Panc1 (cell line): ENCODE measurements at regions not wholly inside any gene's neighbourhood (a gene's known extent, or its start where the extent isn't known, plus 50 kb on each side); places are given as distances from the start of the nearest gene placed in this dataset.

ENCODE experiments used
- ATAC-seq: fragments of 200-7000 bp; cut with Tn5 transposase; 2 replicates; pipeline ENCODE4 v1.9.1; 2020; ENCODE audit warnings: mild to moderate bottlenecking, moderate library complexity
- BruUV-seq: library from RNA; stranded (reverse); fragments of 400-500 nt; replicated peaks from 2 replicates; lab custom pipeline; 2021; lab: Mats Ljungman, UMichigan
- CTCF ChIA-PET: fragments of 300-600 bp; sonication (Branson Sonifier 250); formaldehyde crosslinking; loops from one replicate; lab custom pipeline; 2022; ENCODE audit warnings: antibody characterized with exemption; lab: Charles Lee
- POLR2A ChIA-PET: fragments of 300-600 bp; sonication (Branson Sonifier 250); formaldehyde crosslinking; loops from one replicate; lab custom pipeline; 2022; ENCODE audit warnings: antibody characterized with exemption; lab: Charles Lee
- DNase-seq: peaks from one replicate; pipeline ENCODE4 v3.0.0-alpha.2; 2010; ENCODE audit warnings: low read depth, low spot score
- H3K27ac ChIP-seq: 2 replicates; pipeline ENCODE4 v1.5.1; 2011; ENCODE audit warnings: mild to moderate bottlenecking, low read length, inconsistent platforms
- H3K27me3 ChIP-seq: fragments of 200-500 bp; sonication (Bioruptor generic); 2 replicates; pipeline ENCODE4 v1.6.0; 2014; ENCODE audit warnings: low read length, inconsistent platforms; ENCODE audit not compliant: control insufficient read depth, insufficient read depth
- H3K36me3 ChIP-seq: fragments of 200-500 bp; sonication (Bioruptor generic); 2 replicates; pipeline ENCODE4 v1.5.1; 2014; ENCODE audit warnings: inconsistent platforms, mild to moderate bottlenecking, low read length, moderate library complexity; ENCODE audit not compliant: control insufficient read depth, insufficient read depth
- H3K4me1 ChIP-seq: 2 replicates; pipeline ENCODE4 v1.5.1; 2011; ENCODE audit warnings: inconsistent platforms, mild to moderate bottlenecking, low read length, moderate library complexity; ENCODE audit not compliant: control insufficient read depth, insufficient read depth
- H3K4me3 ChIP-seq, 2 experiments: 2 replicates each; pipeline ENCODE4 v1.5.1; 2011 to 2012; ENCODE audit warnings: low read depth in 2 of 2, low read length in 2 of 2, mild to moderate bottlenecking in 2 of 2, inconsistent platforms in 1 of 2, moderate library complexity in 1 of 2
- H3K9me3 ChIP-seq: fragments of 200-500 bp; sonication (Bioruptor generic); 2 replicates; pipeline ENCODE4 v1.5.1; 2014; ENCODE audit warnings: low read depth, mild to moderate bottlenecking, inconsistent platforms, low read length, moderate library complexity; ENCODE audit not compliant: control insufficient read depth, insufficient read depth
- POLR2AphosphoS5 ChIP-seq: IDR thresholded peaks from 2 replicates; pipeline ENCODE4 v1.6.1; 2012; ENCODE audit warnings: mild to moderate bottlenecking, low read depth, low read length, moderate library complexity
- REST ChIP-seq, 2 experiments: IDR thresholded peaks; 2 replicates each; pipeline ENCODE4 v1.6.1; 2011 to 2012; ENCODE audit warnings: low read depth in 2 of 2, control low read depth in 1 of 2, low read length in 1 of 2, mild to moderate bottlenecking in 1 of 2, moderate library complexity in 1 of 2; ENCODE audit not compliant: insufficient read depth in 1 of 2
- SIN3A ChIP-seq: IDR thresholded peaks from 2 replicates; pipeline ENCODE4 v1.6.1; 2012; ENCODE audit warnings: low read depth, mild to moderate bottlenecking, low read length, moderate library complexity, borderline replicate concordance; ENCODE audit not compliant: insufficient read depth
- TCF7L2 ChIP-seq: IDR thresholded peaks from 2 replicates; pipeline ENCODE4 v1.6.1; 2011; ENCODE audit warnings: mild to moderate bottlenecking, low read depth, low read length, inconsistent platforms
- in situ Hi-C: cut with HindIII; loops from 2 replicates; pipeline ENCODE4 v1.10.0; 2016; ENCODE audit warnings: low sequenced_read_pairs, low pct_unique_long_range_greater_than_20kb
- intact Hi-C: fragments of 100-400 bp; cut with micrococcal nuclease; formaldehyde crosslinking; loops from one replicate; pipeline ENCODE4 v1.10.0; 2022; ENCODE audit not compliant: unreplicated experiment
- TF ChIP-seq, protein P1 (sequence below): fragments of 450-650 bp; IDR thresholded peaks from 2 replicates; pipeline ENCODE4 v1.5.1; 2017; ENCODE audit warnings: mild to moderate bottlenecking

- in situ Hi-C loops: no loop called here
- intact Hi-C loops: no loop called here
- Histone ChIP-seq H3K27me3 (no peaks in the 10 kb centered on the region), H3K4me3 (no peak overlapping the region), H3K27ac (no peak overlapping the region), H3K9me3 (no peaks in the 10 kb centered on the region), H3K36me3 (no peaks in the 10 kb centered on the region), H3K4me1 (no peaks in the 10 kb centered on the region)
- ATAC-seq (no peak), DNase-seq (no peak)
- ChIA-PET POLR2A (no interaction called here), CTCF (no interaction called here)
- no TSS peak for BruUV-seq
- TF ChIP-seq, protein P1, sequence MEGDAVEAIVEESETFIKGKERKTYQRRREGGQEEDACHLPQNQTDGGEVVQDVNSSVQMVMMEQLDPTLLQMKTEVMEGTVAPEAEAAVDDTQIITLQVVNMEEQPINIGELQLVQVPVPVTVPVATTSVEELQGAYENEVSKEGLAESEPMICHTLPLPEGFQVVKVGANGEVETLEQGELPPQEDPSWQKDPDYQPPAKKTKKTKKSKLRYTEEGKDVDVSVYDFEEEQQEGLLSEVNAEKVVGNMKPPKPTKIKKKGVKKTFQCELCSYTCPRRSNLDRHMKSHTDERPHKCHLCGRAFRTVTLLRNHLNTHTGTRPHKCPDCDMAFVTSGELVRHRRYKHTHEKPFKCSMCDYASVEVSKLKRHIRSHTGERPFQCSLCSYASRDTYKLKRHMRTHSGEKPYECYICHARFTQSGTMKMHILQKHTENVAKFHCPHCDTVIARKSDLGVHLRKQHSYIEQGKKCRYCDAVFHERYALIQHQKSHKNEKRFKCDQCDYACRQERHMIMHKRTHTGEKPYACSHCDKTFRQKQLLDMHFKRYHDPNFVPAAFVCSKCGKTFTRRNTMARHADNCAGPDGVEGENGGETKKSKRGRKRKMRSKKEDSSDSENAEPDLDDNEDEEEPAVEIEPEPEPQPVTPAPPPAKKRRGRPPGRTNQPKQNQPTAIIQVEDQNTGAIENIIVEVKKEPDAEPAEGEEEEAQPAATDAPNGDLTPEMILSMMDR: no peak
- TF ChIP-seq REST (IDR thresholded peaks at IDR 0.05; ENCODE audit: insufficient read depth in 1 of 2, low read depth in 2 of 2, low read length in 1 of 2) (no peak), SIN3A (no peak), TCF7L2 (no peak), POLR2AphosphoS5 (no peak)
These were observed 249.5 kb upstream of the DEPDC1 start for GRCh38 chr1:68746378-68746777.

- H3K27ac ChIP-seq: no peak overlapping the region
- H3K27me3 ChIP-seq: no peaks in the 10 kb centered on the region
- ATAC-seq: no peak
- no peaks in the 10 kb centered on the region for H3K36me3 ChIP-seq
- no peaks in the 10 kb centered on the region for H3K9me3 ChIP-seq
- POLR2A ChIA-PET: no interaction called here
- no TSS peak for BruUV-seq
- in situ Hi-C loops (no loop called here), intact Hi-C loops (no loop called here)
- H3K4me3 ChIP-seq: no peak overlapping the region
- CTCF ChIA-PET: no interaction called here
- no peak for DNase-seq
- H3K4me1 ChIP-seq: no peaks in the 10 kb centered on the region
- TF ChIP-seq REST (IDR thresholded peaks at IDR 0.05; ENCODE audit: insufficient read depth in 1 of 2, low read depth in 2 of 2, low read length in 1 of 2): no peak
- no peak for TF ChIP-seq POLR2AphosphoS5
- TF ChIP-seq TCF7L2: no peak
- TF ChIP-seq, protein P1: 0 out of 2 replicates have a peak, but pooled peaks have one; percentile 6
- no peak for TF ChIP-seq SIN3A
These were observed 254.8 kb upstream of the DEPDC1 start for GRCh38 chr1:68751723-68752122.
